Activated T-helper 1 cell treated with anti-CD3 and anti-CD28 coated beads, Interleukin-12 subunit alpha, Interleukin-12 subunit beta, Interleukin-2, Interleukin-4 antibody, amounts not matched to agents 30 ng/mL and 10 ng/mL and 1 ng/mL, durations not matched to agents 14 hours and 24 hours and 36 hours (primary cell): ENCODE measurements at regions not wholly inside any gene's neighbourhood (a gene's known extent, or its start where the extent isn't known, plus 50 kb on each side); places are given as distances from the start of the nearest gene placed in this dataset.

ENCODE experiments used
- DNase-seq: peaks from one replicate; pipeline ENCODE4 v3.0.0; 2021; ENCODE audit warnings: low spot score
- H3K27ac Mint-ChIP-seq: one replicate; pipeline ENCODE4 v1.8.0; 2021; ENCODE audit warnings: mild to moderate bottlenecking, mixed read lengths
- H3K27me3 Mint-ChIP-seq: one replicate; pipeline ENCODE4 v1.8.0; 2022; ENCODE audit warnings: mild to moderate bottlenecking, moderate library complexity, mixed read lengths; ENCODE audit not compliant: insufficient read depth
- H3K36me3 Mint-ChIP-seq: one replicate; pipeline ENCODE4 v1.8.0; 2021; ENCODE audit warnings: low read depth, mixed read lengths
- H3K4me1 Mint-ChIP-seq: one replicate; pipeline ENCODE4 v1.8.0; 2021; ENCODE audit warnings: low read depth, mixed read lengths
- H3K4me3 Mint-ChIP-seq: one replicate; pipeline ENCODE4 v1.8.0; 2021; ENCODE audit warnings: mild to moderate bottlenecking, moderate library complexity, mixed read lengths
- H3K9me3 Mint-ChIP-seq: one replicate; pipeline ENCODE4 v1.8.0; 2021; ENCODE audit warnings: mixed read lengths
- intact Hi-C: fragments of 100-400 bp; cut with micrococcal nuclease; formaldehyde crosslinking; loops from one replicate; pipeline ENCODE4 v1.15.1; 2024

GRCh38 chr17:77897741-77898301 is 60.7 kb upstream of the TNRC6C start:
- intact Hi-C loops, result no loop called here
- peaks cover 22% of the 10 kb centered on the region for H3K27me3 Mint-ChIP-seq
- no peak overlapping the region for H3K4me3 Mint-ChIP-seq
- H3K36me3 Mint-ChIP-seq, result no peaks in the 10 kb centered on the region
- no peak overlapping the region for H3K27ac Mint-ChIP-seq
- no peaks in the 10 kb centered on the region for H3K9me3 Mint-ChIP-seq
- H3K4me1 Mint-ChIP-seq, result peaks cover 4% of the 10 kb centered on the region
- no peak for DNase-seq

- Mint-ChIP-seq H3K4me3 (no peak overlapping the region), H3K4me1 (no peaks in the 10 kb centered on the region), H3K36me3 (no peaks in the 10 kb centered on the region), H3K27me3 (peaks cover 25% of the 10 kb centered on the region), H3K9me3 (no peaks in the 10 kb centered on the region), H3K27ac (no peak overlapping the region)
- intact Hi-C loops, result no loop called here
- DNase-seq, result no peak
Measured at GRCh38 chr17:77898521-77899434, 59.7 kb upstream of the TNRC6C start.

GRCh38 chr17:77899498-77899897 is 59.0 kb upstream of the TNRC6C start:
- Mint-ChIP-seq H3K36me3 (no peaks in the 10 kb centered on the region), H3K4me3 (no peak overlapping the region), H3K27ac (no peak overlapping the region), H3K9me3 (no peaks in the 10 kb centered on the region), H3K27me3 (peaks cover 25% of the 10 kb centered on the region), H3K4me1 (no peaks in the 10 kb centered on the region)
- DNase-seq, result no peak
- intact Hi-C loops, result no loop called here

- no peak overlapping the region for H3K27ac Mint-ChIP-seq
- intact Hi-C loops, result no loop called here
- no peak for DNase-seq
- H3K4me3 Mint-ChIP-seq, result no peak overlapping the region
- H3K4me1 Mint-ChIP-seq, result no peaks in the 10 kb centered on the region
- no peaks in the 10 kb centered on the region for H3K36me3 Mint-ChIP-seq
- no peaks in the 10 kb centered on the region for H3K9me3 Mint-ChIP-seq
- peaks cover 26% of the 10 kb centered on the region for H3K27me3 Mint-ChIP-seq
Measured at GRCh38 chr17:77901481-77901880, 57.0 kb upstream of the TNRC6C start.

- Mint-ChIP-seq H3K4me1 (no peaks in the 10 kb centered on the region), H3K36me3 (no peaks in the 10 kb centered on the region), H3K4me3 (no peak overlapping the region), H3K27me3 (peaks cover 31% of the 10 kb centered on the region), H3K9me3 (no peaks in the 10 kb centered on the region), H3K27ac (no peak overlapping the region)
- intact Hi-C loops, result no loop called here
- no peak for DNase-seq
Measured at GRCh38 chr17:77905266-77905665, 53.2 kb upstream of the TNRC6C start.

DNA sequence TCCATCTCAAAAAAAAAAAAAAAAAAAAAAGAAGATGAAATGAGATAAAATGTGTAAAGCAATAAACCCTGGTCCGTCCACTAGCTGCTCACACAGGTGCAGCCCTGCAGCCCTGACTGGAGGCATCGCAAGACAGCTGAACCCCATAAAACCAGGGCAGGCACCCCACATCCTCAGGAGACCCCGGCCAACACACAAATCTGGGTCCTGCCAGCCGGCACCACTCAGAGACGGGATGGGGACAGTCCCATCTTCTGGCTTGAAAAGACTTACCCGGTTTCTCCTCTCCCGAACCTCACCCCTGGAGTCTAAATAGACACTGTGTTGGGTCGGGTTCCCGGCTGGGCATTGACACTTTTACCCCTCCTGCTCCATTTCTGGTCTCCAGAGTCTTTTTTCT is 52.7 kb upstream of the TNRC6C start:
- H3K9me3 Mint-ChIP-seq, result no peaks in the 10 kb centered on the region
- no peak overlapping the region for H3K27ac Mint-ChIP-seq
- H3K4me1 Mint-ChIP-seq, result no peaks in the 10 kb centered on the region
- no peaks in the 10 kb centered on the region for H3K36me3 Mint-ChIP-seq
- peaks cover 32% of the 10 kb centered on the region for H3K27me3 Mint-ChIP-seq
- intact Hi-C loops, result no loop called here
- DNase-seq, result no peak
- H3K4me3 Mint-ChIP-seq, result no peak overlapping the region

DNA sequence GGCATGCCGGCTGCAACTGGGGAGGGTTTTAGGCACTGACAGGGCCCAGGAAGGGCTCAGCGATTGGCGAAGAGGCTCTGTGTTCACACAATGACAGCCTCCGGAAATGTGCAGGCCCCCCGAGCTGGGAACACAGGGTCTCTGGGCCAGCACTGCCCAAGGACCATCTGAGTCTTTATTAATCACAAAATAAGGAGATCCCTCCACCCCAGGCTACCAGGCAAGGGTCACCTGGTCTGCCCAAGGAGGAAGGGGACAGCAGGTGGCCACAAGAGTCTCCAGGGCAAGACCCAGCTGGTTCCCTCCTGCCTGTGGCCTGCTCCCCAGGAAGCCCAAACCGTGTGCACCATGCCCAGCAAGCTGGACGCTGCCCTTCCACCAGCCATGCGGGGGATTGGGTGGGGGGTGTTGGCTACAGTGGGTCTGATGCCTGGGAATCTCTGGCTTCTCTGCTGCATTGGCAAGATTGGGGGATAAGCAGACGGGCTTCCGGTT is 52.1 kb upstream of the TNRC6C start:
- H3K27me3 Mint-ChIP-seq, result peaks cover 32% of the 10 kb centered on the region

DNA sequence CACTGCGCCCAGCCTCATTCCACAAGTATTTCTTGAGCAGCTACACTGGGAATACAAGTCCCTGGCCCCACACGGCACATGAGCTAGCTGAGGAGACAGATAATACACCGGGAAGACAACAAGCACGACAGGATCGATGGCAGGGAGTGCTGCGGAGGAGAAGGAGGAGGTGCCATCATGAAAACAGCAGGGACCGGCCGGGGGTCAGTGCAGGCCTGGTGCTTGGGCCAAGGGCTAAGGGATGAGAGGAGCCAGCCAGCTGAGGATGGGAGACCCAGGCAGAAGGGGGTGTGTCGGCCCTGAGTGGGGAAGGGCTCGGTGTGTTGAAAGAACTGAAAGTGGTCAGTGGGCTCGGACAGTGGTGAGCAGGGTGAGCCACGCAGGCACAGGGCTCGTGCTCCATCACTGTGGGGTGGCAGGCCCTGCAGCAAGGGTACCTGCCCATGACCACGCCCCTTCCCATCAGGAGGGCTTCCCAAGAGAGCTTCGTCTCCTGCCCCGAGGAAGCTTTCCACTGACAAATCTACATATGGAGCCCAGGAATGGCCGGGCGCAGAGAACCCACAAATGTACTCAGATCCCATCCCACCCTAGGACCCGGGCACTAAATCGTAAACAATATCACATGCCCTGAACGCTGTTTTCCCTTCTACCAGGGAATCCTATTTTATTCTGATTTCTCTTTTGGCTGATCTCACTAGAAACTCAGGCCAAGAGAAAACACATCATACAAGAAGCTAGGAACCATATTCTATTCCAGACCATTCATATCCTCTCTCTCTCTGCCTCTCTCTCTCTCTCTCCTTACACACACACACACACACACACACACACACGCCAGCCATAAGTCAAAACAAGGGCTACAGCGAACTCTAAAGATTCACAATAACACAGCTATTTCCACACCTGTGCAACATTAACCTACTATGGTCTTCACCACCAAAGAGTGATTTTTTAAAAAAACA is 50.7 kb upstream of the TNRC6C start:
- H3K9me3 Mint-ChIP-seq, result no peaks in the 10 kb centered on the region
- DNase-seq, result no peak
- no peak overlapping the region for H3K4me3 Mint-ChIP-seq
- H3K27ac Mint-ChIP-seq, result no peak overlapping the region
- H3K27me3 Mint-ChIP-seq, result peaks cover 40% of the 10 kb centered on the region
- intact Hi-C loops, result no loop called here
- no peaks in the 10 kb centered on the region for H3K4me1 Mint-ChIP-seq
- no peaks in the 10 kb centered on the region for H3K36me3 Mint-ChIP-seq

More for the DNA sequence above, 52.1 kb upstream of the TNRC6C start:
- Mint-ChIP-seq H3K4me1 (no peaks in the 10 kb centered on the region), H3K4me3 (no peak overlapping the region), H3K27ac (no peak overlapping the region), H3K9me3 (no peaks in the 10 kb centered on the region), H3K36me3 (no peaks in the 10 kb centered on the region)
- no peak for DNase-seq
- intact Hi-C loops, result no loop called here

GRCh38 chr17:77908501-77908900 is 50.0 kb upstream of the TNRC6C start:
- Mint-ChIP-seq H3K27me3 (peaks cover 38% of the 10 kb centered on the region), H3K27ac (no peak overlapping the region), H3K9me3 (no peaks in the 10 kb centered on the region), H3K36me3 (no peaks in the 10 kb centered on the region), H3K4me1 (no peaks in the 10 kb centered on the region), H3K4me3 (no peak overlapping the region)
- DNase-seq, result no peak
- intact Hi-C loops, result no loop called here
